ENCODE measurements at regions not wholly inside any gene's neighbourhood (a gene's known extent, or its start where the extent isn't known, plus 50 kb on each side); places are given as distances from the start of the nearest gene placed in this dataset.

- no peak for TF ChIP-seq CTCF (IDR thresholded peaks at IDR 0.05)
- no peak for TF ChIP-seq POLR2A (IDR thresholded peaks at IDR 0.05)
Observed at GRCh38 chr6:48979806-48980205, 483.2 kb downstream of the MMUT start.
